Naive thymus-derived CD4-positive, alpha-beta T cell (primary cell): ENCODE measurements at regions not wholly inside any gene's neighbourhood (a gene's known extent, or its start where the extent isn't known, plus 50 kb on each side); places are given as distances from the start of the nearest gene placed in this dataset.
A peak's percentile ranks its signal among the peaks of the same experiment; 100 is the strongest.
"Not testable (repeated sequence)": the region's sequence is repeated elsewhere in the genome, so short reads cannot be mapped to it uniquely, and the experiment has no call there.

Experiments used
- ATAC-seq: fragments of 150-1000 bp; cut with Tn5 transposase; 2 replicates; pipeline ENCODE4 v1.10.0; 2021; ENCODE audit warnings: mild to moderate bottlenecking, moderate library complexity
- CTCF ChIA-PET: fragments of 350-600 bp; sonication (Branson Sonifier 250); formaldehyde crosslinking; loops from one replicate; lab custom pipeline; 2021; ENCODE audit warnings: antibody characterized with exemption; lab: Charles Lee
- POLR2A ChIA-PET: fragments of 350-600 bp; sonication (Branson Sonifier 250); formaldehyde crosslinking; loops from one replicate; lab custom pipeline; 2021; ENCODE audit warnings: antibody characterized with exemption, inconsistent platforms; lab: Charles Lee
- DNase-seq, 9 donors: peaks; one replicate each; pipeline versions ENCODE4 v3.0.0 to v3.0.0-alpha.2; 2020 to 2022; ENCODE audit warnings: mixed read lengths in 1 of 9
- H3K27ac ChIP-seq: one replicate; pipeline ENCODE4 v1.7.0; 2013; ENCODE audit warnings: mild to moderate bottlenecking, low read depth, low read length, moderate library complexity
- H3K27me3 ChIP-seq, 2 donors: one replicate each; pipeline ENCODE4 v1.7.0; 2013; ENCODE audit warnings: low read length in 2 of 2, mild to moderate bottlenecking in 2 of 2, moderate library complexity in 2 of 2; ENCODE audit not compliant: control insufficient read depth in 2 of 2, insufficient read depth in 2 of 2
- H3K36me3 ChIP-seq, 3 experiments: 1 replicate in 2 of 3; 2 replicates in 1 of 3; pipeline ENCODE4 v1.7.0; 2013; ENCODE audit warnings: low read length in 3 of 3, mild to moderate bottlenecking in 3 of 3, moderate library complexity in 1 of 3; ENCODE audit not compliant: insufficient read depth in 3 of 3, control insufficient read depth in 2 of 3
- H3K4me1 ChIP-seq, 2 donors: one replicate each; pipeline ENCODE4 v1.7.0; 2013; ENCODE audit warnings: low read length in 2 of 2, mild to moderate bottlenecking in 2 of 2, moderate library complexity in 1 of 2; ENCODE audit not compliant: control insufficient read depth in 2 of 2, insufficient read depth in 2 of 2
- H3K4me3 ChIP-seq: 2 replicates; pipeline ENCODE4 v1.7.0; 2013; ENCODE audit warnings: mild to moderate bottlenecking, low read length
- H3K9me3 ChIP-seq, 3 experiments: 1 replicate in 2 of 3; 2 replicates in 1 of 3; pipeline ENCODE4 v1.7.0; 2013; ENCODE audit warnings: low read length in 3 of 3; ENCODE audit not compliant: control insufficient read depth in 2 of 3
- H3K27ac Mint-ChIP-seq, 9 donors: one replicate each; pipeline ENCODE4 v1.8.0; 2020 to 2022; ENCODE audit warnings: mixed read lengths in 9 of 9, mild to moderate bottlenecking in 8 of 9, moderate library complexity in 5 of 9, inconsistent platforms in 2 of 9
- H3K27me3 Mint-ChIP-seq, 5 donors: one replicate each; pipeline ENCODE4 v1.8.0; 2021 to 2022; ENCODE audit warnings: mixed read lengths in 5 of 5, mild to moderate bottlenecking in 1 of 5
- H3K36me3 Mint-ChIP-seq, 5 donors: one replicate each; pipeline ENCODE4 v1.8.0; 2020 to 2022; ENCODE audit warnings: mixed read lengths in 5 of 5, mild to moderate bottlenecking in 3 of 5, inconsistent platforms in 1 of 5
- H3K4me1 Mint-ChIP-seq, 7 donors: one replicate each; pipeline ENCODE4 v1.8.0; 2020 to 2022; ENCODE audit warnings: mixed read lengths in 7 of 7, mild to moderate bottlenecking in 3 of 7, inconsistent platforms in 1 of 7
- H3K4me3 Mint-ChIP-seq, 10 donors: one replicate each; pipeline ENCODE4 v1.8.0; 2020 to 2022; ENCODE audit warnings: mild to moderate bottlenecking in 10 of 10, mixed read lengths in 10 of 10, moderate library complexity in 6 of 10, inconsistent platforms in 2 of 10
- H3K9me3 Mint-ChIP-seq, 11 donors: one replicate each; pipeline ENCODE4 v1.8.0; 2020 to 2022; ENCODE audit warnings: mixed read lengths in 11 of 11, mild to moderate bottlenecking in 4 of 11, inconsistent platforms in 1 of 11, moderate library complexity in 1 of 11
- intact Hi-C, 2 donors: fragments of 100-400 bp; cut with micrococcal nuclease; formaldehyde crosslinking; loops; one replicate each; pipeline ENCODE4 v1.15.1; 2023

DNA sequence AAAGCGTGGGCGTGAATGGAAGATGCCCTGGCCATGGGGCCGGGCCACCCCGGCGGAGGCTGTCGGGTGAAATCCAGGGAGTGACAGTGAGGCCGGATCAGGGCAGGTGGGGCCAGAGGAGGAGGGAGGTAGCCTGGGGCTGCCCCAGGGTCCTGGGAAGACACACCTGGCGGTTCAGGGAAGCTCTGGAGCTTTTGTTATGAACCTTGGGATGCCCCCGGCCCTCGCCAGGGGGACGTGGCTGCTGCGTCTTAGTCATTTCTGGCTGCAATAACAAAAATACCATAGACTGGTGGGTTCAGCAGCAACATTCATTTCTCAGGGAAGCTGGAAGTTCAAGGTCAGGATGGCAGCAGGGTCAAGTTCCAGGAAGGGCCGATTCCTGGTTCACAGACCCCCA is 66.3 kb downstream of the TMEM121 start:
- intact Hi-C loops, H3K27ac Mint-ChIP-seq, H3K4me1 Mint-ChIP-seq, CTCF ChIA-PET, H3K4me3 ChIP-seq, H3K36me3 ChIP-seq, H3K9me3 Mint-ChIP-seq, DNase-seq, H3K36me3 Mint-ChIP-seq, H3K4me1 ChIP-seq, H3K9me3 ChIP-seq, H3K27ac ChIP-seq, ATAC-seq, H3K4me3 Mint-ChIP-seq, H3K27me3 Mint-ChIP-seq, H3K27me3 ChIP-seq, POLR2A ChIA-PET: not testable (repeated sequence)

DNA sequence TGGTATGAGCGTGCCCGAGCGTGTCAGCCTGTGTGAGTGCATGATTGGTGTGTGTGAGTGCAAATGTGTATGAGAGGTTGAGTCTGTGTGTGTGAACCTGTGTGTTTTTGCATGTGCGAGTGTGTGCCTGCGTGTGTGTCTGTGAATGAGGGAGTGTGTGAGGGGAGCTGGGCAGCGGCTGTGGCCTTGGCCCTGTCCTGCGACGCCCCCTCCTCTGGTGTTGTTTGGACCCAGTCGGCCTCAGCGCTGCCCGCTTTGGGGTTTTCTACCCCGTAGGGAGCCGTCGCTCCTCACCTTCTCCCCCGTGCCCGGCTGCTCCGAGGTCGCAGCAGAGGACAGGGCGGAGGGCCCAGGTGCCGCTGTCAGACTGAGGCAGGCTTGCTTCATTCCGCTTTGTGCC is 69.0 kb downstream of the TMEM121 start:
- H3K36me3 ChIP-seq, H3K4me3 ChIP-seq, H3K9me3 Mint-ChIP-seq, H3K4me3 Mint-ChIP-seq, POLR2A ChIA-PET, H3K27ac ChIP-seq, H3K27me3 ChIP-seq, H3K27me3 Mint-ChIP-seq, H3K36me3 Mint-ChIP-seq, DNase-seq, CTCF ChIA-PET, H3K4me1 ChIP-seq, H3K4me1 Mint-ChIP-seq, H3K27ac Mint-ChIP-seq, H3K9me3 ChIP-seq, intact Hi-C loops: not testable (repeated sequence)
- ATAC-seq, result peak; percentile 6

DNA sequence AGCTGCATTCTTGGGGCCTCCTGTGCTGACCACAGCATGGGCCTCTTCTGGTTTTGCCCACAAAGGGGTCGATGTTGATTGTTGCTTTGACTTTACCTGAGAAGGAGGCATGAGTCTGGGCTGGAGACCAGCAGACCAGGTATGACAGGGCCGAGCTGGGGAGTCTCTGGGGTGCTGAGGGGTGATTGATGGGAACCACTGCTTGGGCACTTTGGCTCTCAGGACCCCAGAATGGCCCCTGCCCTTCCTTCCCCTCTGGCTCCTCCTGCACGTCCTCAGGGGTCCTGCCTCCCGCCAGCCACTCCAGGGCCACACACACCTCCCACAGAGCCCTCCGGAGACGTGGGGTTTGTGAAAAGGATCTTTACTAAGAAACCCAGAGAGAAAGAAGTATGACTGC is 70.0 kb downstream of the TMEM121 start:
- H3K36me3 ChIP-seq, DNase-seq, H3K27ac ChIP-seq, H3K36me3 Mint-ChIP-seq, H3K4me3 Mint-ChIP-seq, CTCF ChIA-PET, H3K9me3 Mint-ChIP-seq, H3K27me3 ChIP-seq, H3K4me3 ChIP-seq, H3K27ac Mint-ChIP-seq, H3K27me3 Mint-ChIP-seq, H3K9me3 ChIP-seq, H3K4me1 Mint-ChIP-seq, POLR2A ChIA-PET, ATAC-seq, H3K4me1 ChIP-seq, intact Hi-C loops: not testable (repeated sequence)

DNA sequence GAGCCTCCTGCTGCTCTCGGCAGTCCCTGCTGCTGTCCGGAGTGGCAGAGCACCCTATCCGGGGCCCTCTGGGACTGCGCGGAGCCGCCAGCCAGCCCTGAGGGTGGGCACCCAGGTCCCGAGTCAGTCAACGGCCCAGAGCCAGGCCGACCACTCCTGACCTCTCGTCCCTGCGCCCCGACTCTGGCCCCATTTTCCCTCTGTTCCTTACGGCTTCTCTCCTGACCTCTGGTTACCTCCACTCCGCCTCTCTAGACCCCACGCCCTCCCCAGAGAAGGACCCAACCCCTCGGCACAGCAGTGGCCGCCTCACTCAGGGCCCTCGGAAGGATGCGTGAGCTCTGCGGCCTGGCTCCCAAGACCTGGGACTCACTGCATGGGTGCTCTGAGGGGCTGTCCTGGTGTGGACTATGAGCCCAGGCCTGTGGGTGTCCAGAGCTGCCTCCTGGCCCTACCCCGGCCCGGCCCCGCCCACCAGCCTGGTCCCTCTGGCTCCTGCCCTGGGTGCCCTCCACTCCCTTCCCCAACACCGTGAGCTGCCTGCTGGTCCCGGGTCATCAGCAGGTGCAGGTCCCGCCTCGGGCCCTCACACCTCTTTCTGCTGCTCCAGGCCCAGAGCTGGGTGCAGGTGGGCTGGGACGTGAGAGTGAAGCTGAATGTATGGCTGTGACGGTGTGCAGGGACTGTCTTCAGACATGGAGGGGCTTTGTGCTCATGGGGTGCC is 71.8 kb downstream of the TMEM121 start:
- CTCF ChIA-PET, H3K9me3 ChIP-seq, H3K4me3 Mint-ChIP-seq, H3K27ac ChIP-seq, DNase-seq, H3K9me3 Mint-ChIP-seq, H3K4me1 Mint-ChIP-seq, H3K36me3 Mint-ChIP-seq, H3K27ac Mint-ChIP-seq, intact Hi-C loops, POLR2A ChIA-PET, H3K36me3 ChIP-seq, H3K27me3 ChIP-seq, H3K27me3 Mint-ChIP-seq, H3K4me1 ChIP-seq, H3K4me3 ChIP-seq: not testable (repeated sequence)
- peak; percentile 13 for ATAC-seq

DNA sequence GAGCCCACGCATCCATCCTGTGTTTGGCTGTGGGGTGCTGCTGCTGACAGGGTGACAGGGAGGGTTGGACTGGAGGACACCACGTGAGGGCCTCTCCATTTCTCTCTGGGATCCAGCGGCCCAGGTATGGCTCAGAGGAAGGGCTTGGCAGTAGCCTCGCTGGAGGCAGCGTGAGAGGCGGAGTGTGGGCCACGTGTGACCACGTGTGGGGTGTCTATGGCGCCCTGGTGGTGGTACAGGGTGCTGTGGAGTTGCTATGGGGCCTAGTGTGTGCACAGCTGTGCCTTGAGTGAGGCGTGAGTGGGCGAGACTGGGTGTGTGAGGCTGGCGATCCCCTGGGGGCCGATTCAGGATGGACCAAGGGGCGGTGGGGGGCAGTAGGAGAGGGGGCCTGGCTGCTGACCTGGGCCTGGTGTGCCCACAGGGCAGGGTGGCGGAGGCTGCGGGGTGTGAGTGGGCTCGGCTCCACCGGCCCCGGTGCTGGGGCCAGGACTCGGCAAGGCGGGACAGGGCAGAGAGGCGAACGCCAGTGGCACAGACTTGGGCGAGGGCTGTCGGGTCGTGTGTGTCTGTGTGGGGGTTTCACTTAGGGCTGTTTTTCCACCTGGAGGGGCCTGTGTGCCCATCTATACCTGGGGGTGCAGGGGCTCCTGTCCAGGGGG is 72.7 kb downstream of the TMEM121 start:
- H3K4me3 ChIP-seq, H3K27ac ChIP-seq, ATAC-seq, H3K4me1 Mint-ChIP-seq, H3K36me3 Mint-ChIP-seq, H3K9me3 Mint-ChIP-seq, POLR2A ChIA-PET, H3K4me1 ChIP-seq, H3K27me3 Mint-ChIP-seq, intact Hi-C loops, H3K4me3 Mint-ChIP-seq, CTCF ChIA-PET, H3K27ac Mint-ChIP-seq, DNase-seq, H3K27me3 ChIP-seq, H3K36me3 ChIP-seq, H3K9me3 ChIP-seq: not testable (repeated sequence)

DNA sequence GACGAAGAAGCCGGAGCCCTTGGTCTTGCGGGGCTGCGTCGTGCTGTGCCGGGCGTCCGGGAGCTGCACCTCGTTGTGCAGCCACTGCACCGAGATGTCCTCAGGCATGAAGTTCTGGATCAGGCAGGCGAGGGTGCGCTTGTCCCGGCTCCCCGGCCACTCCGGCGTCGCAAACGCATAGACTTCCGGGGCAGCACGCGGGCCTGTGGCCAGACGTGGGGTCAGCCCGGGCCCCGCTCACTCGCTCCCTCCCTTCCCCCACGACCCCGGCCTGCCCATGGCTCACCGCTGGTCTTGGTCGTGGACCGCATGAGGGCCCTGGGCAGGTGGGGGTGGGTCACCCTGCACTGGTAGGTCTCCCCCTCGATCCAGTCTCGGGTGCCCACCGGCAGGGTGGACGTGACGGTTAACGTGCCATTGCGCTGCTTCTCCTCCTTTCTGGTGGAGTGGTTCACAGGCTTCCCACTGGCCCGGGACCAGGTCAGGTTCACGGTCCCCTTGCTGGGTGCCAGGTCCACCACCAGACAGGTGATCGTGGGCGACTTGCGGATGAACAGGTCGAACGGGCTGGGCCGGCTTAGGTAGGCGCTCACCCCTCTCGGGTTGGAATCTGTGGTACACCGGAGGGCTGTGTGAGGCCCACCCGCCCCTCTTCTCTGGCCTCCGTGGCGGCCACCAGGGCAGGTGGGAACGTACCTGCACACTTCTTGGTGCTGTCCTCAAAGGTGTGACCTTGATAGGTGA is 74.0 kb downstream of the TMEM121 start:
- H3K9me3 Mint-ChIP-seq, ATAC-seq, H3K4me1 Mint-ChIP-seq, CTCF ChIA-PET, POLR2A ChIA-PET, intact Hi-C loops, H3K36me3 ChIP-seq, H3K27me3 Mint-ChIP-seq, DNase-seq, H3K4me1 ChIP-seq, H3K36me3 Mint-ChIP-seq, H3K27me3 ChIP-seq, H3K27ac ChIP-seq, H3K4me3 ChIP-seq, H3K4me3 Mint-ChIP-seq, H3K9me3 ChIP-seq, H3K27ac Mint-ChIP-seq: not testable (repeated sequence)

DNA sequence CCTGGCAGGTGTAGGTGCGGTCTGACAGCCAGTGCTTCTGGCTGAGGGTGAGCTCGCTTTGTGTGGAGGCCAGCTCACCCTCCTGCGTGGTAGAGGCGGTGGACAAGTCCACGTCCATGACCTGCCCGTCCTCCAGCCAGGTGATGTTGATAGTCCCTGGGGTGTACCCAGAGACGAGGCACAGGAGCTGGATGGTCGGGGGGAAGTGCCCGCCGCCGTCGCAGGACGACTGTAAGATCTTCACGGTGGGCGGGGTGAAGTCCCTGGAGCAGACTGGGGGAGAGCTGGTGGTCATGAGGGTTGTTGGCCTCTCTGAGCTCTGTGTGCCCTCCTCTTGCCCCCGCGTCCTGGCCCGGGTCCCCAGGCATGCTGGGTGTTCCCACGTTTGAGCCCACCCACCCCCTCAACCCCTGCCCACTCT is 74.6 kb downstream of the TMEM121 start:
- Histone ChIP-seq H3K4me3 (no peak overlapping the region), H3K36me3 (no peaks in the 10 kb centered on the region), H3K27ac (no peak overlapping the region), H3K4me1 (no peaks in the 10 kb centered on the region), H3K27me3 (no peaks in the 10 kb centered on the region), H3K9me3 (no peaks in the 10 kb centered on the region)
- intact Hi-C loops, result no loop called here
- ChIA-PET CTCF (no interaction called here), POLR2A (no interaction called here)
- no peaks in the 10 kb centered on the region for H3K9me3 Mint-ChIP-seq
- no peaks in the 10 kb centered on the region for H3K4me1 Mint-ChIP-seq
- H3K27me3 Mint-ChIP-seq, result no peaks in the 10 kb centered on the region
- H3K4me3 Mint-ChIP-seq, result no peak overlapping the region
- DNase-seq (no peak), ATAC-seq (no peak)
- no peak overlapping the region for H3K27ac Mint-ChIP-seq
- H3K36me3 Mint-ChIP-seq, result no peaks in the 10 kb centered on the region
